ENCODE measurements at regions not wholly inside any gene's neighbourhood (a gene's known extent, or its start where the extent isn't known, plus 50 kb on each side); places are given as distances from the start of the nearest gene placed in this dataset.

GRCh38 chr1:39088658-39089057 lies 62.5 kb downstream of the NDUFS5 start:
- DNase-seq: no peak
- 80% methylated on average over 1 of the region's 3 CpGs for whole genome bisulfite sequencing (ENCODE audit: insufficient coverage)
- no peaks in the 10 kb centered on the region for H3K36me3 Mint-ChIP-seq
- H3K4me1 Mint-ChIP-seq: peaks cover 26% of the 10 kb centered on the region
- no peaks in the 10 kb centered on the region for H3K9me3 ChIP-seq (replicated peaks in 1 of 2; ENCODE audit: control insufficient read depth in 1 of 2, insufficient read depth in 1 of 2, low read length in 2 of 2)
- no peak overlapping the region for H2AFZ ChIP-seq (ENCODE audit: insufficient read depth, low read depth, low read length, poor library complexity, severe bottlenecking)
- intact Hi-C loops (cut with micrococcal nuclease): no loop called here
- no peak overlapping the region for H3K27ac Mint-ChIP-seq
- no peak overlapping the region for H3K4me3 ChIP-seq (replicated peaks in 1 of 3; ENCODE audit: low read depth in 2 of 3, low read length in 3 of 3)
- H3K79me2 ChIP-seq (ENCODE audit: insufficient read depth, low read length): no peaks in the 10 kb centered on the region
- no peaks in the 10 kb centered on the region for H3K36me3 ChIP-seq (replicated peaks in 1 of 2; ENCODE audit: control insufficient read depth in 1 of 2, insufficient read depth in 2 of 2, low read length in 2 of 2)
- peaks cover 2 to 13% (median 12%) of the 10 kb centered on the region in 3 donors for H3K27me3 Mint-ChIP-seq (ENCODE audit: low read depth in 3 of 3)
- H3K4me1 ChIP-seq (ENCODE audit: control insufficient read depth in 1 of 2, insufficient read depth in 2 of 2, low read length in 2 of 2): peaks cover 11 to 15% of the 10 kb centered on the region in 2 donors
- H3K9me3 Mint-ChIP-seq: no peaks in the 10 kb centered on the region
- peaks cover 0 to 7% of the 10 kb centered on the region in 2 donors for H3K27me3 ChIP-seq (ENCODE audit: control insufficient read depth in 2 of 2, insufficient read depth in 2 of 2, low read length in 2 of 2)
- H3K27ac ChIP-seq (ENCODE audit: low read depth in 1 of 2, low read length in 2 of 2): no peak overlapping the region
- H3K4me3 Mint-ChIP-seq: no peak overlapping the region
- H3K9ac ChIP-seq (ENCODE audit: insufficient read depth, low read length, poor library complexity, severe bottlenecking): no peak overlapping the region
- no peak for TF ChIP-seq CTCF (IDR thresholded peaks at IDR 0.05)
- no peaks in the 10 kb centered on the region for H4K20me1 ChIP-seq (ENCODE audit: insufficient read depth, low read length)
- H3K4me2 ChIP-seq (replicated peaks; ENCODE audit: extremely low read depth, low read length, poor library complexity, severe bottlenecking): no peak overlapping the region

GRCh38 chr1:39089931-39090521 lies 63.9 kb downstream of the NDUFS5 start:
- H3K4me1 ChIP-seq (ENCODE audit: control insufficient read depth in 1 of 2, insufficient read depth in 2 of 2, low read length in 2 of 2): peaks cover 11 to 15% of the 10 kb centered on the region in 2 donors
- no peak overlapping the region for H2AFZ ChIP-seq (ENCODE audit: insufficient read depth, low read depth, low read length, poor library complexity, severe bottlenecking)
- Mint-ChIP-seq H3K4me3 (no peak overlapping the region), H3K27ac (no peak overlapping the region), H3K27me3 (ENCODE audit: low read depth in 3 of 3) (peaks cover under 1 to 7% (median 6%) of the 10 kb centered on the region in 3 donors), H3K36me3 (no peaks in the 10 kb centered on the region), H3K4me1 (peaks cover 26% of the 10 kb centered on the region), H3K9me3 (no peaks in the 10 kb centered on the region)
- no peak for TF ChIP-seq CTCF (IDR thresholded peaks at IDR 0.05)
- no peaks in the 10 kb centered on the region for H3K27me3 ChIP-seq (ENCODE audit: control insufficient read depth in 2 of 2, insufficient read depth in 2 of 2, low read length in 2 of 2)
- H3K27ac ChIP-seq (ENCODE audit: low read depth in 1 of 2, low read length in 2 of 2): no peak overlapping the region
- intact Hi-C loops (cut with micrococcal nuclease): no loop called here
- WGBS (ENCODE audit: insufficient coverage): 60% methylated on average over 1 of the region's 3 CpGs
- H3K79me2 ChIP-seq (ENCODE audit: insufficient read depth, low read length): no peaks in the 10 kb centered on the region
- H3K9me3 ChIP-seq (replicated peaks in 1 of 2; ENCODE audit: control insufficient read depth in 1 of 2, insufficient read depth in 1 of 2, low read length in 2 of 2): no peaks in the 10 kb centered on the region
- no peak for DNase-seq
- no peak overlapping the region for H3K4me3 ChIP-seq (replicated peaks in 1 of 3; ENCODE audit: low read depth in 2 of 3, low read length in 3 of 3)
- no peaks in the 10 kb centered on the region for H3K36me3 ChIP-seq (replicated peaks in 1 of 2; ENCODE audit: control insufficient read depth in 1 of 2, insufficient read depth in 2 of 2, low read length in 2 of 2)
- H3K9ac ChIP-seq (ENCODE audit: insufficient read depth, low read length, poor library complexity, severe bottlenecking): no peak overlapping the region
- H3K4me2 ChIP-seq (replicated peaks; ENCODE audit: extremely low read depth, low read length, poor library complexity, severe bottlenecking): no peak overlapping the region
- no peaks in the 10 kb centered on the region for H4K20me1 ChIP-seq (ENCODE audit: insufficient read depth, low read length)

Measured in CD14-positive monocyte (primary cell).